Myocyte (in vitro differentiated cells): ENCODE measurements at regions not wholly inside any gene's neighbourhood (a gene's known extent, or its start where the extent isn't known, plus 50 kb on each side); places are given as distances from the start of the nearest gene placed in this dataset.
A peak's percentile ranks its signal among the peaks of the same experiment; 100 is the strongest.

Experiments
- DNase-seq: peaks from one replicate; pipeline ENCODE4 v3.0.0-alpha.2; 2012; ENCODE audit warnings: low read depth

DNA sequence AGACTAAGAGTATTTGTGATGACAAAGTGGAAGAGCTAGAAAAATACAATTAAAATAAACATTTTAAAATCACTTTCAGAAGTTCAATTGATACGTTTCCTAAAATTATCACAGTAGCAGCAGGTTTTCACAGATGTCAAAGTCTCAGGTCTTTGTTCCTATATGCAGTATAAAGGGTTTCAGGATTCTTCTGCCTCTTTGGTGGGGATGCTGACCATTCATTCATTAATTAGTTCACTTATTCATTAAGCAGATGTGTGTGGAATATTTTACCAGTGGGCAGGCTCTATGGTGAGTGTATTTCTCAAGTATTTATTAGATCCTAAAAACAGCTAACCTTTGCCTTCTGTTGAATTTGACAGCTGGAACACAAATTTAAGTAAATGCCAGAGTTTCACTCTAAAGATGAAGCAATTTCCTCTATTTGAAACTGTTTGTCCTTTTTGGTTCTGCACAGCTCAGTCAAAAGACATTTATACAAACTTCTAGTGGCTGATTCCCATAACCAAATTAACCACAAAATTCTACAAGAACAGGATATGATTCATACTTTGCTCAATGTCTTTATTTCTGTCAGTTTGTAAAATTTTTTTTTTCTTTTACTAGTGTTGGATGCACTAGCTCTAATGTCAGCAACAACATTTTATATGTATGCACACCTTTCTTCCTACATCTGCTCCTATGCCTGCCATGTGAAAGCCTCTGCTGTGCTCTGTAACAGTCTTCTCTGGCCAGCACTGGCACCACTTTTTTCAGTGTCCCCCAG is 75.9 kb upstream of the PRR16 start:
- peak; percentile 76 for DNase-seq

DNA sequence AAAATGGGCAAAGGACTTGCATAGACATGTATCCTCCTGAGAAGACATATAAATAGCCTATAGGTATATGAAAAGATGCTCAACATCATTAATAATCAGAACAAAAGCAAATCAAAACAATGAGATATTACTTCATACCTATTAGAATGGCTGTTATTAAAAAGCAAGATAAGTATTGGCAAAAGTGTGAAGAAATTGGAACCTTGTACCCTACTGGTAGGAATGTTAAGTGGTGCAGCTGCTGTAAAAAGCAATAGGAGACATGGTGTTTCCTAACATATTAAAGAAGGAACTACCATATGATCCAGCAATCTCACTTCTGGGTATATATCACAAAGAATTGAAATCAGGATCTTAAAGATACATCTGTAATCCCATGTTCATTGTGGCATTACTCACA is 69.8 kb upstream of the PRR16 start:
- DNase-seq: no peak

DNA sequence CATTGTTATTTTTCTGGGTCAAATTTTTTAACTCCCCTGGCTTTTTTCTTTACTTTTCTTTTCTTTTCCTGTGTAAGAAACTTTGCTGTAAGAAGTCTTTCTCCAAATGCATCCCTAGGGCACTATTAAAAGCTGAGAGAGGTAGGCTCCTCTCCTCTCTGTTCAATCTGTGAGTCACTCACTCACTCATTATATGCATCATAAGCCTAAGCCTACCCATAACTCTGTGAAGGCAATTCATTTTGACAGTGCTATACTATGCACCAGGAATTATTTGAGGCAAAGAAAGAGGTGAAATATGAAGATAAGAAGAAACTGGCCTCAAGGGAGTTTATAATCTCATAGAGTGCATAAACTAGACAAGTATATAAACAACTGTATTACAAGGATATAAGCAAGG is 67.9 kb upstream of the PRR16 start:
- DNase-seq: no peak

DNA sequence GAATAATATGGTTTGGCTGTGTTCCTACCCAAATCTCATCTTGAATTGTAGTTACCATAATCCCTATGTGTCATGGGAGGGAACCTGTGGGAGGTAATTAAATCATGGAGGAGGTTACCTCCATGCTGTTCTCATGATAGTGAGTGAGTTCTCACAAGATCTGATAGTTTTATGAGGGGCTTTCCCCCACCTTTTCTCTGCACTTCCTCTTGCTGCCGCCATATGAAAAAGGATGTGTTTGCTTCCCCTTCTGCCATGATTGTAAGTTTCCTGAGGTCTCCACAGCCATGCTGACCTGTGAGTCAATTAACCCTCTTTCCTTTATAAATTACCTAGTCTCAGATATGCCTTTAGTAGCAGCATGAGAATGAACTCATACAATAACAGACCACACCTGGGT is 63.7 kb upstream of the PRR16 start:
- no peak for DNase-seq

DNA sequence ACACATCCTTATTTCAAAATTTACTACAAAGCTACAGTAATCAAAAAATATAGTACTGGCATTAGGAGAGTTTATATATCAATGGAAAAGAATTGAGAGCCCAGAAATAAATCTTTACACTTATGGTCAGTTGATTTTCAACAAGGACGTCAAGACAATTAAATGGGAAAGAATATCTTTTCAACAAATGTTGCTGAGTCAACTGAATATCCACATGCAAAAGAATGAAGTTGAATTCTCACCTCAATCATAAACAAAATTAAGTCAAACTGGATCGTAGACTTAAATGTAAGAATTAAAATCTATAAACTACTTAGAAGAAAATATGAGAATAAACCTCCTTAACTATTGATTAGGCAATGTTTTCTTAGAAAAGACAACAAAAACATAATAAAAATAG is 61.5 kb upstream of the PRR16 start:
- DNase-seq: no peak

DNA sequence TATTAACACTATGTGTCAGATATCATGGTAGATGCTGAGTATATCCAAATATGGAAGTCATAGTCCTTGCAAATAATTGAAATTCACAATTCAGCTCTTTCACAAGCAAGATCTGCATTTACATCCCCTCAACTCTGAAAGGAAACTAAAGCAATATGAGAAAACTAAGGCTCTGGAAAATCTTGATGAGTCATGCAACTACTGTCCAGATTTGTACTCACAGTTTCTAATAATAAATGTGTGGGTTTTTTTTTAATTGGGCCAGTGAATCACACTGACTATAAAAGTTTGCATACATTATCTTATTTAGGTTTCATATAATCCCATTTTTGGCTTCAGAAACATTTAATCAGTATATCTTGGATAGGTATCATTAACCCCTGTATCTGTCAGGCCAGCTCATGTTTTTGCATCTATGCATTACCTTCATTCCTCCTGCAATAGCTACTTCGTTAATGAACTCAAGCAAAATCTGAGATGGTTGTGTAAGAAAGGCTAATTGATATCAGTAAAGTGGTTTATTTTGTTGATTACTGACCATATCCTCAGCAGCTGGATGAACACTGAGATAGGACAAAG is 58.7 kb upstream of the PRR16 start:
- peak; percentile 74 for DNase-seq

DNA sequence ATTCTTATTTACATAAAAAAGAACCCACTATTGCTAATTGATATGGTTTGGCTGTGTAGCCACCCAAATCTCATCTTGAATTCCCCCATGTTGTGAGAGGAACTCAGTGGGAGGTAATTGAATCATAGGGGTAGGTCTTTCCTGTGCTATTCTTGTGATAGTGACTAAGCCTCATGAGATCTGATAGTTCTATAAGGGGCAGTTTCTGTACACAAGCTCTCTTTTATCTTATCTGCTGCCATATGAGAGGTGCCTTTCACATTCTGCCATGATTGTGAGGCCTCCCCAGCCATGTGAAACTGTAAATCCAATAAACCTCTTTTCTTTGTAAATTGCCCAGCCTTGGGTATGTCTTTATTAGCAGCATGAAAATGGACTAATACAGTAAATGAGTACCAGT is 58.2 kb upstream of the PRR16 start:
- peak; percentile 67 for DNase-seq

DNA sequence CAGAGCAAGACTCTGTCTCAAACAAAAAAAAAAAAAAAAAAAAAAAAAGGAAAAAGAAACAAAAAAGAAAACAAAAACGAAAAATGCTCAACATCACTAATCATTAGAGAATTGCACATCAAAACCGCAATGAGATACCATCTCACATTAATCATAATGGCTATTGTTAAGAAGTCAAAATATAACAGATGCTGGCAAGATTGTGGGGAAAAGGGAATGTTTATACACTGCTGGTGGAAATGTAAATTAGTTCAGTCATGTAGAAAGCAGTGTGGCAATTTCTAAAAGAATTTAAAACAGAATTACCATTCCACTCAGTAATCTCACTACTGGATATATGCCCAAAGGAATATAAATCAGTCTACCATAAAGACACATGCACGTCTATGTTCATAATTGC is 50.4 kb upstream of the PRR16 start:
- peak; percentile 28 for DNase-seq
